ENCODE measurements at regions not wholly inside any gene's neighbourhood (a gene's known extent, or its start where the extent isn't known, plus 50 kb on each side); places are given as distances from the start of the nearest gene placed in this dataset.

GRCh38 chr14:35220920-35221319 lies 71.3 kb upstream of the PSMA6 start:
- Histone ChIP-seq H3K36me3 (no peaks in the 10 kb centered on the region), H3K4me3 (ENCODE audit: low read depth, low read length) (no peak overlapping the region), H3K27me3 (no peaks in the 10 kb centered on the region), H3K4me1 (no peaks in the 10 kb centered on the region), H3K9me3 (no peaks in the 10 kb centered on the region)
- TF ChIP-seq, protein P1, sequence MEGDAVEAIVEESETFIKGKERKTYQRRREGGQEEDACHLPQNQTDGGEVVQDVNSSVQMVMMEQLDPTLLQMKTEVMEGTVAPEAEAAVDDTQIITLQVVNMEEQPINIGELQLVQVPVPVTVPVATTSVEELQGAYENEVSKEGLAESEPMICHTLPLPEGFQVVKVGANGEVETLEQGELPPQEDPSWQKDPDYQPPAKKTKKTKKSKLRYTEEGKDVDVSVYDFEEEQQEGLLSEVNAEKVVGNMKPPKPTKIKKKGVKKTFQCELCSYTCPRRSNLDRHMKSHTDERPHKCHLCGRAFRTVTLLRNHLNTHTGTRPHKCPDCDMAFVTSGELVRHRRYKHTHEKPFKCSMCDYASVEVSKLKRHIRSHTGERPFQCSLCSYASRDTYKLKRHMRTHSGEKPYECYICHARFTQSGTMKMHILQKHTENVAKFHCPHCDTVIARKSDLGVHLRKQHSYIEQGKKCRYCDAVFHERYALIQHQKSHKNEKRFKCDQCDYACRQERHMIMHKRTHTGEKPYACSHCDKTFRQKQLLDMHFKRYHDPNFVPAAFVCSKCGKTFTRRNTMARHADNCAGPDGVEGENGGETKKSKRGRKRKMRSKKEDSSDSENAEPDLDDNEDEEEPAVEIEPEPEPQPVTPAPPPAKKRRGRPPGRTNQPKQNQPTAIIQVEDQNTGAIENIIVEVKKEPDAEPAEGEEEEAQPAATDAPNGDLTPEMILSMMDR (IDR thresholded peaks at IDR 0.05; ENCODE audit: low read depth, low read length): no peak
- no peak for DNase-seq

- no peak for DNase-seq
- Histone ChIP-seq H3K4me3 (ENCODE audit: low read depth, low read length) (no peak overlapping the region), H3K27me3 (no peaks in the 10 kb centered on the region), H3K4me1 (no peaks in the 10 kb centered on the region), H3K36me3 (no peaks in the 10 kb centered on the region), H3K9me3 (no peaks in the 10 kb centered on the region)
- TF ChIP-seq, protein P1 (IDR thresholded peaks at IDR 0.05; ENCODE audit: low read depth, low read length): no peak
These were observed 70.7 kb upstream of the PSMA6 start for GRCh38 chr14:35221462-35221861.

DNA sequence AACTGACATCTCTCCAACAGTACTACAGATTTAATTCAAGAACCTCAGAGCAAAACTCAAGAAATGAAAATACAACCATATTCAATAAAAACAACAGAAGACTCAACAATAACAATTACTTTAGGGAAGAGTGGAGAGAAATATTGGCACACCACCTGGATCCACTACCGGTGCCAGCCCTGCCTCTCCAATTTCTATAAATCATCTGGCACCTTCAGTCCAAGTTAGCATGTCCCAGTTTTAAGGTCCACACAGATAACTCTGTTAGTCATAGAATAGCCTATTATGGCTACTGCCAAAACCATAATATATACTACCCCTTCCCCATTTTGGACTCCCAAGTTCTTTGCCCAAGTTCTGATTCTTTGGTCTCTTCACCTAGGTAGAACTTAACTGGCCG lies 69.9 kb upstream of the PSMA6 start:
- Histone ChIP-seq H3K27me3 (no peaks in the 10 kb centered on the region), H3K4me1 (no peaks in the 10 kb centered on the region), H3K36me3 (no peaks in the 10 kb centered on the region), H3K4me3 (ENCODE audit: low read depth, low read length) (no peak overlapping the region), H3K9me3 (no peaks in the 10 kb centered on the region)
- TF ChIP-seq, protein P1 (IDR thresholded peaks at IDR 0.05; ENCODE audit: low read depth, low read length): no peak
- no peak for DNase-seq

- no peaks in the 10 kb centered on the region for H3K4me1 ChIP-seq
- H3K9me3 ChIP-seq: no peaks in the 10 kb centered on the region
These were observed 69.2 kb upstream of the PSMA6 start for GRCh38 chr14:35222872-35223466.

DNA sequence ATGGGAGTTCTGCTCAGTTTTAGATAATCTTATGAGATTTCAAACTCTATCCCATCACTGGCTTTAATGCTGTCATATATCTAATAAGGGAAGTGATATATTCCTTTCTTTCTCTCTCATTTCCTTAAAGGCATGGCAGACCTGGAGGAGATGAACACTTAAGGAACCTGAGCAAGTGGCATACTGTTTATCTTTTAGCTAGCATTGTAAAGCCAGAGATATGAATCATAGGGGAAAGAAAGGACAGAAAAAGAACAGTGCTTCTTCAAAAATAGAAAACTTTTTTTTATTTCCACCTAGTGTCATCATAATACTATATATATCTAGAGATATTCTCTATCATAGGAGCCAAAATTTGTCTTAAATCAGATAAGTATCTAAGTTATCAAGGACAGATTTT lies 68.3 kb upstream of the PSMA6 start:
- Histone ChIP-seq H3K27me3 (no peaks in the 10 kb centered on the region), H3K4me3 (ENCODE audit: low read depth, low read length) (no peak overlapping the region), H3K4me1 (no peaks in the 10 kb centered on the region), H3K36me3 (no peaks in the 10 kb centered on the region), H3K9me3 (no peaks in the 10 kb centered on the region)
- TF ChIP-seq, protein P1 (IDR thresholded peaks at IDR 0.05; ENCODE audit: low read depth, low read length): no peak
- no peak for DNase-seq

More at GRCh38 chr14:35222872-35223466, 69.2 kb upstream of the PSMA6 start:
- Histone ChIP-seq H3K27me3 (no peaks in the 10 kb centered on the region), H3K4me3 (ENCODE audit: low read depth, low read length) (no peak overlapping the region), H3K36me3 (no peaks in the 10 kb centered on the region)
- TF ChIP-seq, protein P1 (IDR thresholded peaks at IDR 0.05; ENCODE audit: low read depth, low read length): no peak
- no peak for DNase-seq

DNA sequence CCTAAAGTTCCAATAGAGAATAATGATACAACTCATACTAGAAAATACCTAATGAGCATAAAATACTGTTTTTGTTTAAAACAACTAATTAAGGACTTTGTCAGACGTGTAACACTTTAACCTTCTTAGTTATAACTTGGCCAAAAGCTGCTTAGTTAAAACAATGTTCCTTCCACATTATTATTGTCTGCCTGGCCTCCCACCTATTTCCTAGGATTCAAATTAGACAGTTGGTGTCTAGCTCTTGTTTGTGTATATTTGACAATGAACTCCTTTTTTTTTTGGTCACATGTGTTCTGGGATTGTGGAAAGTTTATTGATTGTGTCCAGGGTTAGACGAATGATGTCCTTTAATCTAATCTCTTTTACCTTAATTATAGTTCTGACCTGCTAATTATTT lies 67.6 kb upstream of the PSMA6 start:
- Histone ChIP-seq H3K27me3 (no peaks in the 10 kb centered on the region), H3K4me1 (no peaks in the 10 kb centered on the region), H3K9me3 (no peaks in the 10 kb centered on the region), H3K36me3 (no peaks in the 10 kb centered on the region), H3K4me3 (ENCODE audit: low read depth, low read length) (no peak overlapping the region)
- TF ChIP-seq, protein P1 (IDR thresholded peaks at IDR 0.05; ENCODE audit: low read depth, low read length): no peak
- DNase-seq: no peak
